Fibroblast of lung (primary cell): ENCODE measurements at regions not wholly inside any gene's neighbourhood (a gene's known extent, or its start where the extent isn't known, plus 50 kb on each side); places are given as distances from the start of the nearest gene placed in this dataset.

Experiments
- DNase-seq, 2 donors: peaks; one replicate each; pipeline versions ENCODE4 v3.0.0 to v3.0.0-alpha.2; 2010; ENCODE audit warnings: low read depth in 2 of 2
- H2AFZ ChIP-seq: 2 replicates; pipeline ENCODE4 v1.5.1; 2012; ENCODE audit warnings: low read length, control low read depth, inconsistent platforms
- H3K27ac ChIP-seq: 2 replicates; pipeline ENCODE4 v1.5.1; 2011; ENCODE audit warnings: low read length, control low read depth; ENCODE audit not compliant: insufficient read depth
- H3K27me3 ChIP-seq: 2 replicates; pipeline ENCODE4 v1.5.1; 2011; ENCODE audit warnings: mild to moderate bottlenecking, low read length; ENCODE audit not compliant: control insufficient read depth, insufficient read depth
- H3K36me3 ChIP-seq: 2 replicates; pipeline ENCODE4 v1.5.1; 2011; ENCODE audit warnings: low read length; ENCODE audit not compliant: control insufficient read depth, insufficient read depth
- H3K4me1 ChIP-seq: 2 replicates; pipeline ENCODE4 v1.5.1; 2011; ENCODE audit warnings: low read length; ENCODE audit not compliant: control insufficient read depth, insufficient read depth; ENCODE audit errors: extremely low read depth
- H3K4me2 ChIP-seq: 2 replicates; pipeline ENCODE4 v1.5.1; 2011; ENCODE audit warnings: low read length, control low read depth; ENCODE audit not compliant: insufficient read depth; ENCODE audit errors: extremely low read depth
- H3K4me3 ChIP-seq, 4 experiments: fragments of 200-600 bp in 1 of 4; sonication (generic) in 1 of 4; replicated peaks in 1 of 4; 2 replicates each; pipeline ENCODE4 v1.5.1; 2011 to 2016; ENCODE audit warnings: low read length in 4 of 4, low read depth in 3 of 4, mild to moderate bottlenecking in 3 of 4, control low read depth in 2 of 4, inconsistent platforms in 1 of 4, mixed read lengths in 1 of 4; ENCODE audit not compliant: insufficient read depth in 1 of 4; ENCODE audit errors: control extremely low read depth in 1 of 4
- H3K79me2 ChIP-seq: 2 replicates; pipeline ENCODE4 v1.5.1; 2012; ENCODE audit warnings: mild to moderate bottlenecking, low read length, inconsistent platforms; ENCODE audit not compliant: control insufficient read depth, insufficient read depth
- H3K9ac ChIP-seq: 2 replicates; pipeline ENCODE4 v1.5.1; 2011; ENCODE audit warnings: mild to moderate bottlenecking, low read length, control low read depth; ENCODE audit not compliant: insufficient read depth
- H3K9me3 ChIP-seq: 2 replicates; pipeline ENCODE4 v1.5.1; 2012; ENCODE audit warnings: low read depth, low read length; ENCODE audit not compliant: control insufficient read depth, insufficient read depth
- H4K20me1 ChIP-seq: 2 replicates; pipeline ENCODE4 v1.5.1; 2011; ENCODE audit warnings: low read length; ENCODE audit not compliant: control insufficient read depth, insufficient read depth; ENCODE audit errors: extremely low read depth
- CTCF ChIP-seq, 2 donors: IDR thresholded peaks in 1 of 2; conservative IDR thresholded peaks in 1 of 2; 1 replicate in 1 of 2; 2 replicates in 1 of 2; pipeline ENCODE4 v1.5.1; 2011 to 2012; ENCODE audit warnings: low read length in 2 of 2, control low read depth in 1 of 2, inconsistent platforms in 1 of 2, low read depth in 1 of 2, mild to moderate bottlenecking in 1 of 2
- EZH2 ChIP-seq: IDR thresholded peaks from 2 replicates; pipeline ENCODE4 v1.5.1; 2012; ENCODE audit warnings: low read length, control low read depth, mild to moderate bottlenecking; ENCODE audit errors: missing control alignments

GRCh38 chr12:4169531-4169930, 104.0 kb upstream of the CCND2 start:
- Histone ChIP-seq H3K79me2 (no peaks in the 10 kb centered on the region), H3K9me3 (no peaks in the 10 kb centered on the region), H3K9ac (no peak overlapping the region), H3K4me3 (no peak overlapping the region), H3K27me3 (no peaks in the 10 kb centered on the region), H4K20me1 (no peaks in the 10 kb centered on the region), H3K36me3 (no peaks in the 10 kb centered on the region), H3K4me1 (no peaks in the 10 kb centered on the region), H3K27ac (no peak overlapping the region), H2AFZ (no peak overlapping the region), H3K4me2 (no peak overlapping the region)
- DNase-seq, result no peak
- no peak for TF ChIP-seq EZH2
- TF ChIP-seq CTCF (conservative IDR thresholded peaks at IDR 0.05 in 1 of 2, IDR thresholded peaks at IDR 0.05 in 1 of 2; ENCODE audit: low read depth in 1 of 2, low read length in 2 of 2), result no peak

GRCh38 chr12:4168036-4168435, 105.5 kb upstream of the CCND2 start:
- no peak overlapping the region for H3K9ac ChIP-seq
- no peaks in the 10 kb centered on the region for H4K20me1 ChIP-seq
- no peak overlapping the region for H3K27ac ChIP-seq
- H3K27me3 ChIP-seq, result no peaks in the 10 kb centered on the region
- no peak overlapping the region for H3K4me2 ChIP-seq
- no peaks in the 10 kb centered on the region for H3K4me1 ChIP-seq
- no peak overlapping the region for H2AFZ ChIP-seq
- no peaks in the 10 kb centered on the region for H3K36me3 ChIP-seq
- no peak for TF ChIP-seq CTCF (conservative IDR thresholded peaks at IDR 0.05 in 1 of 2, IDR thresholded peaks at IDR 0.05 in 1 of 2; ENCODE audit: low read depth in 1 of 2, low read length in 2 of 2)
- no peak for TF ChIP-seq EZH2
- no peaks in the 10 kb centered on the region for H3K9me3 ChIP-seq
- no peak for DNase-seq
- no peak overlapping the region for H3K4me3 ChIP-seq
- H3K79me2 ChIP-seq, result no peaks in the 10 kb centered on the region

- peak overlapping the region; percentile 26 for H3K9ac ChIP-seq
- H3K27ac ChIP-seq, result peak overlapping the region; percentile 26
- H3K9me3 ChIP-seq, result no peaks in the 10 kb centered on the region
- DNase-seq, result peak; percentile 73 to 74
- no peaks in the 10 kb centered on the region for H3K36me3 ChIP-seq
- H3K27me3 ChIP-seq, result no peaks in the 10 kb centered on the region
- no peaks in the 10 kb centered on the region for H3K79me2 ChIP-seq
- H4K20me1 ChIP-seq, result no peaks in the 10 kb centered on the region
- peak overlapping the region; percentile 59 for H2AFZ ChIP-seq
- no peaks in the 10 kb centered on the region for H3K4me1 ChIP-seq
- H3K4me2 ChIP-seq, result peak overlapping the region; percentile 68
- H3K4me3 ChIP-seq, result peak overlapping the region; percentile 19 to 48 (median 34)
- TF ChIP-seq EZH2 (no peak), CTCF (conservative IDR thresholded peaks at IDR 0.05 in 1 of 2, IDR thresholded peaks at IDR 0.05 in 1 of 2; ENCODE audit: low read depth in 1 of 2, low read length in 2 of 2) (no peak)
Measured at GRCh38 chr12:4164559-4165558, 108.7 kb upstream of the CCND2 start.
